GM12872 (cell line): ENCODE measurements at regions not wholly inside any gene's neighbourhood (a gene's known extent, or its start where the extent isn't known, plus 50 kb on each side); places are given as distances from the start of the nearest gene placed in this dataset.

ENCODE experiments used
- TF ChIP-seq, protein P1 (sequence below): IDR thresholded peaks from 3 replicates; pipeline ENCODE4 v1.5.1; 2011; ENCODE audit warnings: low read depth, mild to moderate bottlenecking, low read length, moderate library complexity; ENCODE audit not compliant: insufficient read depth

DNA sequence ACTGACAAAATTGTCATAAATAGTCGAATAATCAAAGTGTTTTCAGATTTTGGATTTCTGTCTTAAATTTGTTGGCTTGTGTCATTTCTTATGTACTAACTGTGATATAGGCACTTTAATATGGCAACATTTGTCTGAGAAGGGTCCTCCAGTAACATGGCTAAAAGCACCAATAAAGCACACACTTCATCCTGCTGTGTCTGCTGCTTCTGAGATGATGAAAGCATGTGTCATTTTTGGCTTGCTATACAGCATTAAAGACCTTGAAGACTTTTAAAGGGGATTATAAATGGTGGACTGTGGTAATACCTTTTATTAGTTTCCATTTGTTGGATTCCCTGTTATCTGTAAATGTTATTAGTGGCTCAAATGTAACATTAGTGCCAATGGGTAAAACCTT is 551.8 kb upstream of the GRID2 start:
- TF ChIP-seq, protein P1, sequence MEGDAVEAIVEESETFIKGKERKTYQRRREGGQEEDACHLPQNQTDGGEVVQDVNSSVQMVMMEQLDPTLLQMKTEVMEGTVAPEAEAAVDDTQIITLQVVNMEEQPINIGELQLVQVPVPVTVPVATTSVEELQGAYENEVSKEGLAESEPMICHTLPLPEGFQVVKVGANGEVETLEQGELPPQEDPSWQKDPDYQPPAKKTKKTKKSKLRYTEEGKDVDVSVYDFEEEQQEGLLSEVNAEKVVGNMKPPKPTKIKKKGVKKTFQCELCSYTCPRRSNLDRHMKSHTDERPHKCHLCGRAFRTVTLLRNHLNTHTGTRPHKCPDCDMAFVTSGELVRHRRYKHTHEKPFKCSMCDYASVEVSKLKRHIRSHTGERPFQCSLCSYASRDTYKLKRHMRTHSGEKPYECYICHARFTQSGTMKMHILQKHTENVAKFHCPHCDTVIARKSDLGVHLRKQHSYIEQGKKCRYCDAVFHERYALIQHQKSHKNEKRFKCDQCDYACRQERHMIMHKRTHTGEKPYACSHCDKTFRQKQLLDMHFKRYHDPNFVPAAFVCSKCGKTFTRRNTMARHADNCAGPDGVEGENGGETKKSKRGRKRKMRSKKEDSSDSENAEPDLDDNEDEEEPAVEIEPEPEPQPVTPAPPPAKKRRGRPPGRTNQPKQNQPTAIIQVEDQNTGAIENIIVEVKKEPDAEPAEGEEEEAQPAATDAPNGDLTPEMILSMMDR: no peak

- TF ChIP-seq, protein P1: no peak
Measured at GRCh38 chr4:91754716-91755115, 549.0 kb upstream of the GRID2 start.

GRCh38 chr4:91758487-91758886 is 545.3 kb upstream of the GRID2 start:
- TF ChIP-seq, protein P1: no peak

DNA sequence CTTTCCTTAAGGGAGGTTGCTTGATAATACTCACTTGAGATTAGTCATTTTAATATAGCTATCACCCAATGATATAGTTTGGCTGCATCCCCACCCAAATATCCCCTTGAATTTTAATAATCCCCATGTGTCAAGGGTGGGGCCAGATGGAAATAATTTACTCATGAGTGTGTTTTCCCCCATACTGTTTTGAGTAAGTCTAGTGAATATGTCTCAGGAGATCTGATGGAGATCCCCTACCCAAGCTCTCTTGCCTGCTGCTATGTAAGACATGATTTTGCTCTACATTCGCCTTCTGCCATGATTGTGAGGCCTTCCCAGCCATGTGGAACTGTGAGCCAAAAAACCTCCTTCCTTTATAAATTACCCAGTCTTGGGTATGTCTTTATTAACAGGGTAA is 539.7 kb upstream of the GRID2 start:
- TF ChIP-seq, protein P1: no peak

DNA sequence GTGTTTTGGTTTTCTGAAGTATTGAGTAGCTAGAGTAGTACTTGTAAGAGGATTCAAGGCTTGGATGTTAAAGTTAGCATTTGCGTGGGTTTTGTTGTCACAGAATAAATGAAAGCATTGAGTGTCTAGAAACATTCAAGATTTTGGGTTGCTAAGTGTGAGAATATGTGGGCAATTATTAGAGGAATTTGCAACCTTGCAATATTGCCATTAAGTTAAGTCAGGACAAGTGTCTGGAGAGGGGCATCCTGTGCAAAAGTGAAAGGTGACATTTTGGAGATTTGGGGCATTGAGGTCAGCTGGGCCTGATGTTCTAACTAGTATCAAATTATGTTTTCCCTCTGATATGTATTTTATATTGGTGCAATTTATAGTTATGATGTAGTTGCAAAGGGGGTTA is 533.9 kb upstream of the GRID2 start:
- TF ChIP-seq, protein P1: no peak

DNA sequence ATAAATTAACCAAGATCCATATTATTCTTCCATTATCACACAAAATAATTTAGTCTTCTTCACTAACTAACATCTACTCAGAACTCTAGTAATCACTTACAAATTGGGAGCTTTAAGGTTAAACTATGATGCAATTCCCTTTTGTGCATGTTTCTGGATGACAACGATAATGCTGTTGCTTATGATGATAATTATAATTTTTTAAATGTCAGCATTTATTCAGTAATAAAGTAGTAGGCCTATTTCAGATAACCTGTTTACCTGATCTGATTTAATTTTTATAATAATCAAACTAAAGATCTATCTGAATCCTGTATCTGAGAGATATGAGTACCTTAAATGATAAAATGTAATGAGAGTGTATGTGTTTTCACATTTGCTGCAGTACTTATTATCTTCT is 507.8 kb upstream of the GRID2 start:
- TF ChIP-seq, protein P1: no peak

DNA sequence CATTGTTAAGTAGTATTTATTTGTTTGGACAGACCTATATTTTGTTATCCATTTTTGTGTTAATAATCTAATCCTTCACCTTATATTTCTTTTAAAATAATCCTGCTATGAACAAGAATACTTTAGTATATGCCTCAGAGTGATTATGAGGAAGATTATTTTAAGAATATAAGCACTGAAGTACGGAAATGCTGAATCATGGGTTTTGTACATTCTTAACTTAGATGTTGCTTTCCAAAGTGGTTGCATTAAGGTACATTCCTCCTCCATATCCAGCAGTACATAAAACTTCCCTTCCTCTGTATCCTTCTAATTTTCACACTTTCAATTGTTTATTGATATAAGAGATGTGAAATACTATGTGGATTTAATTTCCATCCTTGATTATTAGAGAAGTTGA is 491.4 kb upstream of the GRID2 start:
- TF ChIP-seq, protein P1: no peak

DNA sequence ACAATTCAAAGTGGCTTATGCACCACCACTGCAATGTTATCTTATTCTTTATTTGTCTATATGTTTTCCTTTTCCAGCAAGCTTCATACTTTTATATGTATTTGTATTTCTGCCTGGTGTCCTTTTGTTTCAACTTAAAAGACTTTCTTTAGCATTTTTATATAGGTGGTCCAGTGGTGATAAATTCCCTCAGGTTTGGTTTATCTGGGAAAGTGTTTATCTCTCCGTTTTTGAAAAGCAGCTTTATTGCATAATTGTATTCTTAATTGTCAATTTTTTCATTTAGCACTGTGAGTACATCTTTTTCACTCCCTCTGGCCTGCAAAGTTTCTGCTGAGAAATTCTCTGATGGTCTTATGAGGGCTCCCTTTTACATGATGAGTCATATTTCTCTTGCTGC is 479.0 kb upstream of the GRID2 start:
- TF ChIP-seq, protein P1: no peak
